HL-60/S4 (cell line): ENCODE measurements at regions not wholly inside any gene's neighbourhood (a gene's known extent, or its start where the extent isn't known, plus 50 kb on each side); places are given as distances from the start of the nearest gene placed in this dataset.
"Not testable (repeated sequence)": the region's sequence is repeated elsewhere in the genome, so short reads cannot be mapped to it uniquely, and the experiment has no call there.

Source experiments
- in situ Hi-C: fragments of 300-500 bp; cut with MboI; formaldehyde crosslinking; loops from 2 replicates; pipeline ENCODE4 v1.14.3; 2022; ENCODE audit warnings: low sequenced_read_pairs

- in situ Hi-C loops: loop anchor here (10.0 to 25.0 kb wide), 2 partner anchors 139 to 262 kb away; partner anchors contain the start of gene POP4
Measured at GRCh38 chr19:29873801-29874575, 62.2 kb downstream of the CCNE1 start.

GRCh38 chr19:29875931-29876330 lies 64.1 kb downstream of the CCNE1 start:
- in situ Hi-C loops: loop anchor here (10.0 kb wide), 1 partner anchor 141 kb away; no protein-coding TSS in a partner anchor

GRCh38 chr19:29876414-29876813 lies 64.6 kb downstream of the CCNE1 start:
- in situ Hi-C loops: loop anchor here (10.0 kb wide), 1 partner anchor 142 kb away; no protein-coding TSS in a partner anchor

- in situ Hi-C loops: loop anchor here (10.0 kb wide), 1 partner anchor 142 kb away; no protein-coding TSS in a partner anchor
Measured at GRCh38 chr19:29876908-29877307, 65.1 kb downstream of the CCNE1 start.

GRCh38 chr19:29878973-29879654 lies 62.9 kb upstream of the URI1 start:
- in situ Hi-C loops: loop anchor here (10.0 kb wide), 1 partner anchor 144 kb away; no protein-coding TSS in a partner anchor

GRCh38 chr19:29879655-29879974 lies 62.4 kb upstream of the URI1 start:
- in situ Hi-C loops: loop anchor here (10.0 kb wide), 1 partner anchor 145 kb away; no protein-coding TSS in a partner anchor

GRCh38 chr19:29880498-29881081 lies 61.4 kb upstream of the URI1 start:
- in situ Hi-C loops: no loop called here

GRCh38 chr19:29881386-29881785 lies 60.7 kb upstream of the URI1 start:
- in situ Hi-C loops: no loop called here

GRCh38 chr19:29882719-29883105 lies 59.3 kb upstream of the URI1 start:
- in situ Hi-C loops: no loop called here

GRCh38 chr19:29884044-29884443 lies 58.0 kb upstream of the URI1 start:
- in situ Hi-C loops: no loop called here

GRCh38 chr19:29884466-29884865 lies 57.6 kb upstream of the URI1 start:
- in situ Hi-C loops: no loop called here

GRCh38 chr19:29886106-29886505 lies 55.9 kb upstream of the URI1 start:
- in situ Hi-C loops: not testable (repeated sequence)

- in situ Hi-C loops: no loop called here
Measured at GRCh38 chr19:29886586-29886985, 55.5 kb upstream of the URI1 start.

- in situ Hi-C loops: no loop called here
Measured at GRCh38 chr19:29887442-29887855, 54.6 kb upstream of the URI1 start.

- in situ Hi-C loops: not testable (repeated sequence)
Measured at GRCh38 chr19:29888047-29888446, 54.0 kb upstream of the URI1 start.

GRCh38 chr19:29889702-29890101 lies 52.3 kb upstream of the URI1 start:
- in situ Hi-C loops: no loop called here

- in situ Hi-C loops: no loop called here
Measured at GRCh38 chr19:29890392-29890791, 51.6 kb upstream of the URI1 start.
